ENCODE measurements at regions not wholly inside any gene's neighbourhood (a gene's known extent, or its start where the extent isn't known, plus 50 kb on each side); places are given as distances from the start of the nearest gene placed in this dataset.

GRCh38 chr10:4568086-4568485 is 257.9 kb upstream of the AKR1E2 start:
- ATAC-seq (no peak), DNase-seq (no peak)
- POLR2A ChIA-PET, result no interaction called here
- no peaks in the 10 kb centered on the region for H3K4me1 ChIP-seq (ENCODE audit: control insufficient read depth in 2 of 2, insufficient read depth in 2 of 2, low read length in 2 of 2)
- Mint-ChIP-seq H3K9me3 (peaks cover 0 to 2% (median 0%) of the 10 kb centered on the region in 11 donors), H3K4me3 (no peak overlapping the region), H3K36me3 (no peaks in the 10 kb centered on the region), H3K4me1 (no peaks in the 10 kb centered on the region), H3K27me3 (peaks cover 7 to 48% (median 12%) of the 10 kb centered on the region in 5 donors), H3K27ac (no peak overlapping the region)
- intact Hi-C loops (cut with micrococcal nuclease), result no loop called here
- CTCF ChIA-PET, result no interaction called here
- no peaks in the 10 kb centered on the region for H3K9me3 ChIP-seq (ENCODE audit: control insufficient read depth in 2 of 3, low read length in 3 of 3)
- H3K27ac ChIP-seq (ENCODE audit: low read depth, low read length), result no peak overlapping the region
- H3K4me3 ChIP-seq (ENCODE audit: low read length), result no peak overlapping the region
- no peaks in the 10 kb centered on the region for H3K36me3 ChIP-seq (ENCODE audit: control insufficient read depth in 2 of 3, insufficient read depth in 3 of 3, low read length in 3 of 3)
- no peaks in the 10 kb centered on the region for H3K27me3 ChIP-seq (ENCODE audit: control insufficient read depth in 2 of 2, insufficient read depth in 2 of 2, low read length in 2 of 2)

- intact Hi-C loops (cut with micrococcal nuclease), result no loop called here
Measured at GRCh38 chr10:4567637-4568036, 258.4 kb upstream of the AKR1E2 start.

GRCh38 chr10:4566011-4566410 is 260.0 kb upstream of the AKR1E2 start:
- H3K36me3 Mint-ChIP-seq, result peaks cover 0 to 3% (median 0%) of the 10 kb centered on the region in 5 donors
- ChIA-PET POLR2A (no interaction called here), CTCF (no interaction called here)
- peaks cover 0 to 10% (median 0%) of the 10 kb centered on the region in 11 donors for H3K9me3 Mint-ChIP-seq
- H3K4me1 ChIP-seq (ENCODE audit: control insufficient read depth in 2 of 2, insufficient read depth in 2 of 2, low read length in 2 of 2), result no peaks in the 10 kb centered on the region
- no peak overlapping the region for H3K4me3 ChIP-seq (ENCODE audit: low read length)
- DNase-seq (no peak), ATAC-seq (no peak)
- no peaks in the 10 kb centered on the region for H3K36me3 ChIP-seq (ENCODE audit: control insufficient read depth in 2 of 3, insufficient read depth in 3 of 3, low read length in 3 of 3)
- H3K27me3 ChIP-seq (ENCODE audit: control insufficient read depth in 2 of 2, insufficient read depth in 2 of 2, low read length in 2 of 2), result no peaks in the 10 kb centered on the region
- no peaks in the 10 kb centered on the region for H3K4me1 Mint-ChIP-seq
- H3K27ac Mint-ChIP-seq, result no peak overlapping the region
- intact Hi-C loops (cut with micrococcal nuclease), result no loop called here
- no peak overlapping the region for H3K27ac ChIP-seq (ENCODE audit: low read depth, low read length)
- no peaks in the 10 kb centered on the region for H3K9me3 ChIP-seq (ENCODE audit: control insufficient read depth in 2 of 3, low read length in 3 of 3)
- H3K4me3 Mint-ChIP-seq, result no peak overlapping the region
- peaks cover 8 to 44% (median 17%) of the 10 kb centered on the region in 5 donors for H3K27me3 Mint-ChIP-seq

More at GRCh38 chr10:4567637-4568036, 258.4 kb upstream of the AKR1E2 start:
- Histone ChIP-seq H3K27me3 (ENCODE audit: control insufficient read depth in 2 of 2, insufficient read depth in 2 of 2, low read length in 2 of 2) (no peaks in the 10 kb centered on the region), H3K4me3 (ENCODE audit: low read length) (no peak overlapping the region), H3K4me1 (ENCODE audit: control insufficient read depth in 2 of 2, insufficient read depth in 2 of 2, low read length in 2 of 2) (no peaks in the 10 kb centered on the region), H3K9me3 (ENCODE audit: control insufficient read depth in 2 of 3, low read length in 3 of 3) (no peaks in the 10 kb centered on the region), H3K36me3 (ENCODE audit: control insufficient read depth in 2 of 3, insufficient read depth in 3 of 3, low read length in 3 of 3) (no peaks in the 10 kb centered on the region), H3K27ac (ENCODE audit: low read depth, low read length) (no peak overlapping the region)
- H3K4me1 Mint-ChIP-seq, result no peaks in the 10 kb centered on the region
- ChIA-PET POLR2A (no interaction called here), CTCF (no interaction called here)
- ATAC-seq (no peak), DNase-seq (no peak)
- peaks cover 0 to 2% (median 0%) of the 10 kb centered on the region in 11 donors for H3K9me3 Mint-ChIP-seq
- no peak overlapping the region for H3K4me3 Mint-ChIP-seq
- no peak overlapping the region for H3K27ac Mint-ChIP-seq
- no peaks in the 10 kb centered on the region for H3K36me3 Mint-ChIP-seq
- peaks cover 9 to 51% (median 15%) of the 10 kb centered on the region in 5 donors for H3K27me3 Mint-ChIP-seq

GRCh38 chr10:4561296-4561695 is 264.7 kb upstream of the AKR1E2 start:
- ChIA-PET CTCF (no interaction called here), POLR2A (no interaction called here)
- DNase-seq (no peak), ATAC-seq (no peak)
- Histone ChIP-seq H3K4me1 (ENCODE audit: control insufficient read depth in 2 of 2, insufficient read depth in 2 of 2, low read length in 2 of 2) (no peaks in the 10 kb centered on the region), H3K27me3 (ENCODE audit: control insufficient read depth in 2 of 2, insufficient read depth in 2 of 2, low read length in 2 of 2) (no peaks in the 10 kb centered on the region), H3K9me3 (ENCODE audit: control insufficient read depth in 2 of 3, low read length in 3 of 3) (no peaks in the 10 kb centered on the region), H3K4me3 (ENCODE audit: low read length) (no peak overlapping the region), H3K36me3 (ENCODE audit: control insufficient read depth in 2 of 3, insufficient read depth in 3 of 3, low read length in 3 of 3) (no peaks in the 10 kb centered on the region), H3K27ac (ENCODE audit: low read depth, low read length) (no peak overlapping the region)
- peaks cover 8 to 31% (median 23%) of the 10 kb centered on the region in 5 donors for H3K27me3 Mint-ChIP-seq
- H3K36me3 Mint-ChIP-seq, result peaks cover 0 to 3% (median 0%) of the 10 kb centered on the region in 5 donors
- H3K27ac Mint-ChIP-seq, result no peak overlapping the region
- H3K9me3 Mint-ChIP-seq, result peaks cover 0 to 26% (median 4%) of the 10 kb centered on the region in 11 donors
- H3K4me3 Mint-ChIP-seq, result no peak overlapping the region
- intact Hi-C loops (cut with micrococcal nuclease), result no loop called here
- H3K4me1 Mint-ChIP-seq, result peaks cover 0 to 2% (median 0%) of the 10 kb centered on the region in 7 donors

GRCh38 chr10:4557469-4557868 is 268.5 kb upstream of the AKR1E2 start:
- ATAC-seq, result no peak
- H3K4me3 Mint-ChIP-seq, result peak overlapping the region in 1 of 10 donors; percentile 8
- H3K36me3 ChIP-seq (ENCODE audit: control insufficient read depth in 2 of 3, insufficient read depth in 3 of 3, low read length in 3 of 3), result no peaks in the 10 kb centered on the region
- intact Hi-C loops (cut with micrococcal nuclease), result no loop called here
- H3K4me1 Mint-ChIP-seq, result peaks cover 0 to 2% (median 0%) of the 10 kb centered on the region in 7 donors
- ChIA-PET POLR2A (no interaction called here), CTCF (no interaction called here)
- no peak for DNase-seq
- H3K9me3 ChIP-seq (ENCODE audit: control insufficient read depth in 2 of 3, low read length in 3 of 3), result no peaks in the 10 kb centered on the region
- peaks cover 0 to 3% (median 0%) of the 10 kb centered on the region in 5 donors for H3K36me3 Mint-ChIP-seq
- no peaks in the 10 kb centered on the region for H3K27me3 ChIP-seq (ENCODE audit: control insufficient read depth in 2 of 2, insufficient read depth in 2 of 2, low read length in 2 of 2)
- H3K4me1 ChIP-seq (ENCODE audit: control insufficient read depth in 2 of 2, insufficient read depth in 2 of 2, low read length in 2 of 2), result no peaks in the 10 kb centered on the region
- H3K27ac Mint-ChIP-seq, result no peak overlapping the region
- H3K4me3 ChIP-seq (ENCODE audit: low read length), result no peak overlapping the region
- peaks cover 2 to 42% (median 8%) of the 10 kb centered on the region in 5 donors for H3K27me3 Mint-ChIP-seq
- H3K9me3 Mint-ChIP-seq, result peaks cover 0 to 26% (median 4%) of the 10 kb centered on the region in 11 donors
- no peak overlapping the region for H3K27ac ChIP-seq (ENCODE audit: low read depth, low read length)

GRCh38 chr10:4556527-4556926 is 269.5 kb upstream of the AKR1E2 start:
- Histone ChIP-seq H3K27me3 (ENCODE audit: control insufficient read depth in 2 of 2, insufficient read depth in 2 of 2, low read length in 2 of 2) (no peaks in the 10 kb centered on the region), H3K27ac (ENCODE audit: low read depth, low read length) (no peak overlapping the region), H3K4me1 (ENCODE audit: control insufficient read depth in 2 of 2, insufficient read depth in 2 of 2, low read length in 2 of 2) (no peaks in the 10 kb centered on the region), H3K9me3 (ENCODE audit: control insufficient read depth in 2 of 3, low read length in 3 of 3) (no peaks in the 10 kb centered on the region), H3K4me3 (ENCODE audit: low read length) (no peak overlapping the region), H3K36me3 (ENCODE audit: control insufficient read depth in 2 of 3, insufficient read depth in 3 of 3, low read length in 3 of 3) (no peaks in the 10 kb centered on the region)
- H3K4me1 Mint-ChIP-seq, result peaks cover 0 to 2% (median 0%) of the 10 kb centered on the region in 7 donors
- intact Hi-C loops (cut with micrococcal nuclease), result no loop called here
- CTCF ChIA-PET, result no interaction called here
- DNase-seq (no peak), ATAC-seq (no peak)
- no peaks in the 10 kb centered on the region for H3K36me3 Mint-ChIP-seq
- peaks cover 0 to 19% (median 4%) of the 10 kb centered on the region in 11 donors for H3K9me3 Mint-ChIP-seq
- H3K27me3 Mint-ChIP-seq, result peaks cover 0 to 40% (median 7%) of the 10 kb centered on the region in 5 donors
- POLR2A ChIA-PET, result no interaction called here
- no peak overlapping the region for H3K27ac Mint-ChIP-seq
- no peak overlapping the region for H3K4me3 Mint-ChIP-seq

- Mint-ChIP-seq H3K4me1 (peaks cover 0 to 2% (median 0%) of the 10 kb centered on the region in 7 donors), H3K4me3 (no peak overlapping the region), H3K36me3 (no peaks in the 10 kb centered on the region), H3K27ac (no peak overlapping the region), H3K9me3 (peaks cover 0 to 14% (median 4%) of the 10 kb centered on the region in 11 donors), H3K27me3 (peaks cover 0 to 38% (median 7%) of the 10 kb centered on the region in 5 donors)
- Histone ChIP-seq H3K36me3 (ENCODE audit: control insufficient read depth in 2 of 3, insufficient read depth in 3 of 3, low read length in 3 of 3) (no peaks in the 10 kb centered on the region), H3K27me3 (ENCODE audit: control insufficient read depth in 2 of 2, insufficient read depth in 2 of 2, low read length in 2 of 2) (no peaks in the 10 kb centered on the region), H3K9me3 (ENCODE audit: control insufficient read depth in 2 of 3, low read length in 3 of 3) (no peaks in the 10 kb centered on the region), H3K4me1 (ENCODE audit: control insufficient read depth in 2 of 2, insufficient read depth in 2 of 2, low read length in 2 of 2) (no peaks in the 10 kb centered on the region), H3K27ac (ENCODE audit: low read depth, low read length) (no peak overlapping the region), H3K4me3 (ENCODE audit: low read length) (no peak overlapping the region)
- CTCF ChIA-PET, result no interaction called here
- POLR2A ChIA-PET, result interaction anchor here (0.6 kb wide), 1 partner anchor 182 kb away, joined by 7 read pairs; no protein-coding TSS in a partner anchor
- ATAC-seq (no peak), DNase-seq (no peak)
- intact Hi-C loops (cut with micrococcal nuclease), result no loop called here
Measured at GRCh38 chr10:4555920-4556319, 270.1 kb upstream of the AKR1E2 start.

Measured in naive thymus-derived CD4-positive, alpha-beta T cell (primary cell).